HL-60 (cell line): ENCODE measurements at regions not wholly inside any gene's neighbourhood (a gene's known extent, or its start where the extent isn't known, plus 50 kb on each side); places are given as distances from the start of the nearest gene placed in this dataset.

Source experiments
- DNase-seq, 2 experiments: peaks; one replicate each; pipeline ENCODE4 v3.0.0-alpha.2; 2010 to 2020; ENCODE audit warnings: low read depth in 1 of 2, low spot score in 1 of 2
- H3K27ac ChIP-seq: fragments of 250-450 bp; sonication (Bioruptor Pico); replicated peaks from 2 replicates; pipeline ENCODE4 v1.5.1; 2020; ENCODE audit warnings: mild to moderate bottlenecking, moderate library complexity
- H3K27me3 ChIP-seq: fragments of 250-450 bp; sonication (Bioruptor Pico); 2 replicates; pipeline ENCODE4 v1.5.1; 2021; ENCODE audit warnings: mild to moderate bottlenecking, moderate library complexity; ENCODE audit not compliant: insufficient read depth, poor library complexity, severe bottlenecking
- H3K4me3 ChIP-seq: replicated peaks from 2 replicates; pipeline ENCODE4 v1.5.1; 2011; ENCODE audit warnings: mild to moderate bottlenecking, control low read depth, low read length; ENCODE audit not compliant: insufficient read depth
- GABPA ChIP-seq: IDR thresholded peaks from 2 replicates; pipeline ENCODE4 v1.6.1; 2012; ENCODE audit warnings: low read depth
- POLR2AphosphoS5 ChIP-seq: IDR thresholded peaks from 2 replicates; pipeline ENCODE4 v1.6.1; 2012; ENCODE audit warnings: low read depth
- SPI1 ChIP-seq: IDR thresholded peaks from 2 replicates; pipeline ENCODE4 v1.6.1; 2012; ENCODE audit warnings: low read depth, mild to moderate bottlenecking, borderline replicate concordance
- TF ChIP-seq, protein P1 (sequence below): IDR thresholded peaks from one replicate; pipeline ENCODE4 v1.5.1; 2011; ENCODE audit warnings: low read length, control low read depth, inconsistent platforms; ENCODE audit not compliant: insufficient read depth
- TF ChIP-seq, protein P2 (sequence below): IDR thresholded peaks from 2 replicates; pipeline ENCODE4 v1.6.1; 2012; ENCODE audit warnings: low read depth; ENCODE audit not compliant: insufficient replicate concordance

DNA sequence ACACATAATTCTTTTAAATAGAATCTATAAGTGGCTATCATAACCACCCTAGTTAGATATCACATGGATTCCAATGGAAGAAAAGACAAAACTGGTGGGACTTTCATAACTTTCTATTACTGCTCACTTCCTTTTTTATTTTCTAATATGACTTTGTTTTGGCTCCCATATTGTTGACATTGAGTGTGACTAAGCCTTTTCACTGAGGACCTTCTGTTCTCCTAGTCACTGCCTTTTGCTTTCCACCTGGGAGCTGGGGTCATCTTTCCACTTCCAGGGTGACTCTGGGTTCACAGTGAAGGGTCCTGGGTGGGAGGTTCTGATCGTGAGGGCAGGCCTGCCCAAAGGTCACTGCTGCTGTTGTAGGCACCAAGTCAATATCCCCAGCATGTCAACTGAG lies 275.8 kb downstream of the TGFB2 start:
- Histone ChIP-seq H3K27me3 (peaks cover 2% of the 10 kb centered on the region), H3K4me3 (no peak overlapping the region), H3K27ac (no peak overlapping the region)
- no peak for TF ChIP-seq GABPA
- TF ChIP-seq, protein P1, sequence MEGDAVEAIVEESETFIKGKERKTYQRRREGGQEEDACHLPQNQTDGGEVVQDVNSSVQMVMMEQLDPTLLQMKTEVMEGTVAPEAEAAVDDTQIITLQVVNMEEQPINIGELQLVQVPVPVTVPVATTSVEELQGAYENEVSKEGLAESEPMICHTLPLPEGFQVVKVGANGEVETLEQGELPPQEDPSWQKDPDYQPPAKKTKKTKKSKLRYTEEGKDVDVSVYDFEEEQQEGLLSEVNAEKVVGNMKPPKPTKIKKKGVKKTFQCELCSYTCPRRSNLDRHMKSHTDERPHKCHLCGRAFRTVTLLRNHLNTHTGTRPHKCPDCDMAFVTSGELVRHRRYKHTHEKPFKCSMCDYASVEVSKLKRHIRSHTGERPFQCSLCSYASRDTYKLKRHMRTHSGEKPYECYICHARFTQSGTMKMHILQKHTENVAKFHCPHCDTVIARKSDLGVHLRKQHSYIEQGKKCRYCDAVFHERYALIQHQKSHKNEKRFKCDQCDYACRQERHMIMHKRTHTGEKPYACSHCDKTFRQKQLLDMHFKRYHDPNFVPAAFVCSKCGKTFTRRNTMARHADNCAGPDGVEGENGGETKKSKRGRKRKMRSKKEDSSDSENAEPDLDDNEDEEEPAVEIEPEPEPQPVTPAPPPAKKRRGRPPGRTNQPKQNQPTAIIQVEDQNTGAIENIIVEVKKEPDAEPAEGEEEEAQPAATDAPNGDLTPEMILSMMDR = no peak
- TF ChIP-seq POLR2AphosphoS5 = no peak
- TF ChIP-seq, protein P2, sequence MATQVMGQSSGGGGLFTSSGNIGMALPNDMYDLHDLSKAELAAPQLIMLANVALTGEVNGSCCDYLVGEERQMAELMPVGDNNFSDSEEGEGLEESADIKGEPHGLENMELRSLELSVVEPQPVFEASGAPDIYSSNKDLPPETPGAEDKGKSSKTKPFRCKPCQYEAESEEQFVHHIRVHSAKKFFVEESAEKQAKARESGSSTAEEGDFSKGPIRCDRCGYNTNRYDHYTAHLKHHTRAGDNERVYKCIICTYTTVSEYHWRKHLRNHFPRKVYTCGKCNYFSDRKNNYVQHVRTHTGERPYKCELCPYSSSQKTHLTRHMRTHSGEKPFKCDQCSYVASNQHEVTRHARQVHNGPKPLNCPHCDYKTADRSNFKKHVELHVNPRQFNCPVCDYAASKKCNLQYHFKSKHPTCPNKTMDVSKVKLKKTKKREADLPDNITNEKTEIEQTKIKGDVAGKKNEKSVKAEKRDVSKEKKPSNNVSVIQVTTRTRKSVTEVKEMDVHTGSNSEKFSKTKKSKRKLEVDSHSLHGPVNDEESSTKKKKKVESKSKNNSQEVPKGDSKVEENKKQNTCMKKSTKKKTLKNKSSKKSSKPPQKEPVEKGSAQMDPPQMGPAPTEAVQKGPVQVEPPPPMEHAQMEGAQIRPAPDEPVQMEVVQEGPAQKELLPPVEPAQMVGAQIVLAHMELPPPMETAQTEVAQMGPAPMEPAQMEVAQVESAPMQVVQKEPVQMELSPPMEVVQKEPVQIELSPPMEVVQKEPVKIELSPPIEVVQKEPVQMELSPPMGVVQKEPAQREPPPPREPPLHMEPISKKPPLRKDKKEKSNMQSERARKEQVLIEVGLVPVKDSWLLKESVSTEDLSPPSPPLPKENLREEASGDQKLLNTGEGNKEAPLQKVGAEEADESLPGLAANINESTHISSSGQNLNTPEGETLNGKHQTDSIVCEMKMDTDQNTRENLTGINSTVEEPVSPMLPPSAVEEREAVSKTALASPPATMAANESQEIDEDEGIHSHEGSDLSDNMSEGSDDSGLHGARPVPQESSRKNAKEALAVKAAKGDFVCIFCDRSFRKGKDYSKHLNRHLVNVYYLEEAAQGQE = no peak
- TF ChIP-seq SPI1 = peak; percentile 27; the same call in 1 of the 2 replicates
- no peak for DNase-seq

DNA sequence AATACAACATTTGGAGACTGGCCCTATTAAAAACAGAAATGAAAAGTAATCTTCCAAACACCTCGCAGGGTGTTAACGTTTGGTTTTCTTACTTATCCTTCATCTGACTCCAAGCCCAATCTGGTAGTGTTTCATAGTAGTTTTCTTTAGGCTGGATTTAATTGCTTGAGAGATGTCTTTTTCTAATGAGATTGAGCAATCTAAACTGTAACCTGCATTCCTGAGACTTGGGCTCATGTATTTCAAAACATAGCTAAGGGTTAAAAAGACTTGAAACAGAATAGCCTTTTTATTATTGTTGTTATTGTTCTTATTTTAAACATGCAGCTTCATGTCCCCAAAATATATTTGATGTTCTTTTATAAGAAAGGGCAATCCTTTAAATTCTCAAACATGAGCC lies 278.9 kb downstream of the TGFB2 start:
- no peak overlapping the region for H3K27ac ChIP-seq
- peaks cover 2% of the 10 kb centered on the region for H3K27me3 ChIP-seq
- no peak overlapping the region for H3K4me3 ChIP-seq
- no peak for DNase-seq
- no peak for TF ChIP-seq GABPA
- no peak for TF ChIP-seq POLR2AphosphoS5
- TF ChIP-seq, protein P2 = no peak
- no peak for TF ChIP-seq SPI1
- TF ChIP-seq, protein P1 = no peak

DNA sequence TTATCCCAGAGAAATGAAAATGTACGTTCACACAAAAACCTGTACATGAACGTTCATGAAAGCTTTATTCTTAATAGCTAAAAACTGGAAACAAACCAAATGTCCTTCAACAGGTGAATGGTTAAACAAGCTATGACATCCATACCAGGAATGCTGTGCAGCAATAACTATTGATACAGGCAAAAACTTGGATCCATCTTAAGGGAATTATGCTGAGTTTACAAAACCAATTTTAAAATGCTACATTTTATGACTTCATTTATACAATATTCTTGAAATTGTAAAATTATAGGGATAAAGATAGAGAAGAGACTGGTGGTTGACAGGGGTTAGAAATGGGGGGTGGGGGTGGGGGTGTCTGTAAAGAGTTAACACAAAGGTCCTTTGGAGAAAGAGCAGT lies 280.3 kb downstream of the TGFB2 start:
- TF ChIP-seq SPI1 (no peak), GABPA (no peak), POLR2AphosphoS5 (no peak)
- TF ChIP-seq, protein P1 = no peak
- TF ChIP-seq, protein P2 = no peak
- no peak overlapping the region for H3K27ac ChIP-seq
- H3K27me3 ChIP-seq = peaks cover 2% of the 10 kb centered on the region

More for the DNA sequence above, 280.3 kb downstream of the TGFB2 start:
- no peak for DNase-seq
- no peak overlapping the region for H3K4me3 ChIP-seq
